K562 (cell line): ENCODE measurements at regions not wholly inside any gene's neighbourhood (a gene's known extent, or its start where the extent isn't known, plus 50 kb on each side); places are given as distances from the start of the nearest gene placed in this dataset.

ENCODE experiments used
- BDP1 ChIP-seq: IDR thresholded peaks from 3 replicates; pipeline ENCODE4 v1.6.1; 2011; ENCODE audit not compliant: insufficient read length, insufficient read depth
- CAMTA2 ChIP-seq: fragments of 250-450 bp; sonication (Bioruptor Pico); conservative IDR thresholded peaks from 2 replicates; pipeline ENCODE4 v1.5.1; 2022
- CEBPG ChIP-seq, 3 experiments: fragments of 200-800 bp in 1 of 3; sonication (Bioruptor generic) in 1 of 3; sonication (generic) in 1 of 3; formaldehyde crosslinking in 1 of 3; IDR thresholded peaks in 2 of 3; conservative IDR thresholded peaks in 1 of 3; 2 replicates each; pipeline versions ENCODE4 v1.6.1 to v1.8.0; 2016 to 2022; ENCODE audit warnings: missing compliant biosample characterization in 2 of 3, missing genetic modification characterization in 2 of 3, mild to moderate bottlenecking in 1 of 3, missing genetic modification reagents in 1 of 3
- CHCHD3 ChIP-seq: fragments of 250-450 bp; sonication (Bioruptor Pico); IDR thresholded peaks from 2 replicates; pipeline ENCODE4 v2.1.2; 2022; ENCODE audit warnings: mild to moderate bottlenecking
- DACH1 ChIP-seq: fragments of 450-650 bp; IDR thresholded peaks from 2 replicates; pipeline ENCODE4 v1.6.1; 2018; ENCODE audit not compliant: partially characterized antibody
- DIDO1 ChIP-seq: fragments of 450-650 bp; IDR thresholded peaks from 2 replicates; pipeline ENCODE4 v1.6.1; 2016; ENCODE audit warnings: low read depth, missing biosample characterization, missing genetic modification characterization
- DLX4 ChIP-seq: fragments of 250-450 bp; sonication (Bioruptor Pico); IDR thresholded peaks from 2 replicates; pipeline ENCODE4 v1.6.1; 2021; ENCODE audit warnings: mild to moderate bottlenecking
- HDAC1 ChIP-seq, 2 experiments: fragments of 450-650 bp; IDR thresholded peaks; 2 replicates each; pipeline ENCODE4 v1.6.1; 2016 to 2017; ENCODE audit warnings: inconsistent platforms in 1 of 2, mild to moderate bottlenecking in 1 of 2, moderate library complexity in 1 of 2
- LCOR ChIP-seq: sonication (generic); formaldehyde crosslinking; IDR thresholded peaks from 2 replicates; pipeline ENCODE4 v1.8.0; 2022; ENCODE audit warnings: mild to moderate bottlenecking, missing genetic modification reagents
- MAFG ChIP-seq: fragments of 450-650 bp; conservative IDR thresholded peaks from 2 replicates; pipeline ENCODE4 v1.6.1; 2016; ENCODE audit warnings: missing genetic modification characterization, missing compliant biosample characterization
- MECOM ChIP-seq: fragments of 250-450 bp; sonication (Bioruptor Pico); IDR thresholded peaks from 2 replicates; pipeline ENCODE4 v1.8.0; 2022; ENCODE audit warnings: inconsistent platforms
- NBN ChIP-seq: fragments of 450-650 bp; IDR thresholded peaks from 2 replicates; pipeline ENCODE4 v1.6.1; 2016; ENCODE audit warnings: low read depth, mild to moderate bottlenecking
- NCOA6 ChIP-seq: fragments of 450-650 bp; IDR thresholded peaks from 2 replicates; pipeline ENCODE4 v1.6.1; 2017; ENCODE audit warnings: mild to moderate bottlenecking
- NR2C1 ChIP-seq, 2 experiments: fragments of 450-650 bp; IDR thresholded peaks; 2 replicates each; pipeline ENCODE4 v1.6.1; 2017; ENCODE audit warnings: mild to moderate bottlenecking in 2 of 2, antibody characterized with exemption in 1 of 2, inconsistent platforms in 1 of 2, missing compliant biosample characterization in 1 of 2, missing genetic modification characterization in 1 of 2
- RBFOX2 ChIP-seq: fragments of 200-400 bp; formaldehyde crosslinking; IDR thresholded peaks from 2 replicates; pipeline ENCODE4 v1.6.1; 2017; ENCODE audit warnings: low read depth, mild to moderate bottlenecking, low read length, moderate library complexity
- THAP7 ChIP-seq: fragments of 250-450 bp; sonication (Bioruptor Pico); IDR thresholded peaks from 2 replicates; pipeline ENCODE4 v1.5.0; 2021
- THRAP3 ChIP-seq: fragments of 450-650 bp; IDR thresholded peaks from 2 replicates; pipeline ENCODE4 v1.6.1; 2016; ENCODE audit warnings: mild to moderate bottlenecking, inconsistent platforms, borderline replicate concordance
- ZNF133 ChIP-seq: fragments of 250-450 bp; sonication (Bioruptor Pico); IDR thresholded peaks from 2 replicates; pipeline ENCODE4 v1.4.0; 2020; ENCODE audit warnings: mild to moderate bottlenecking
- TF ChIP-seq, protein P1 (sequence below), 2 experiments: IDR thresholded peaks; 2 replicates each; pipeline ENCODE4 v1.6.1; 2011; ENCODE audit warnings: borderline replicate concordance in 1 of 2, control low read depth in 1 of 2, low read depth in 1 of 2, low read length in 1 of 2, mild to moderate bottlenecking in 1 of 2, mixed read lengths in 1 of 2, moderate library complexity in 1 of 2; ENCODE audit not compliant: insufficient read depth in 1 of 2, insufficient read length in 1 of 2, poor library complexity in 1 of 2, severe bottlenecking in 1 of 2; ENCODE audit errors: extremely low read depth in 1 of 2
- TF ChIP-seq, protein P2 (sequence below): fragments of 450-650 bp; formaldehyde crosslinking; conservative IDR thresholded peaks from 2 replicates; pipeline ENCODE4 v1.4.0; 2022; ENCODE audit warnings: mild to moderate bottlenecking, missing genetic modification characterization
- TF ChIP-seq, protein P3 (sequence below): sonication (generic); formaldehyde crosslinking; IDR thresholded peaks from 2 replicates; pipeline ENCODE4 v1.8.0; 2023; ENCODE audit warnings: mild to moderate bottlenecking, missing genetic modification reagents

DNA sequence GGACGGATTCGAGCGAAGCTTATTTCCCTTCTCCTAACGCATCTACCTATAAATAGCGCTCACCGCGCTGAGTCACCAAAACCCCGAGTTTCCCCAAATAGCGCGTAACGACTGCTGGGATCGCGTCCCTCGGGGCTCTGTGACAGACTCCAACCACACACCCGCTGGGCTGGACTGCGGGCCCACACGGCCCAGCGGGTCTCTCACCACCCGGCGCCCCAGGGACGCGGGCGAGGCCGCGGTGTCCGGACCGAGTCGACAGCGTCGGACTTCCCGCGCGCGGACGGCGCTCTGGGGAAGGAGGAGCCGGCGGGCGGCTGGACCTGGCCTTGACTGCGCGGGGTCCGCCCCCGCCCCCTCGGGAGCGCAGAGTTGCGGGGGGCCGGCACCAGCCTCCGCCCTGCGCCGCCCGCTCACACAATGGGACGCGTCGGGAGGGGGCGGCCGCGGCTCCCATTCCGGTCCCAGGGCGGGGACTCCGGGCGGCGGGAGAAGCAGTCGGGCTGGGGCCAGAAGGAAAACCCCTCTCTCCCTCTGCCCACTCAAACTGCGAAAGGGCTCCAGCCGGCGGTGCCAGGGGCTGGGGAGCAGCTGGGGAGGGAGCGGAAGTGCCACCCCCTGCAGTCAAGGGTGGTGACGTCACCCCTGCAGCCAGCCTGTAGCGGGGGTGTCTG is 108.8 kb downstream of the KCNRG start (continued):
- peak; percentile 29 for TF ChIP-seq DACH1
- no peak for TF ChIP-seq CAMTA2
- TF ChIP-seq, protein P1, sequence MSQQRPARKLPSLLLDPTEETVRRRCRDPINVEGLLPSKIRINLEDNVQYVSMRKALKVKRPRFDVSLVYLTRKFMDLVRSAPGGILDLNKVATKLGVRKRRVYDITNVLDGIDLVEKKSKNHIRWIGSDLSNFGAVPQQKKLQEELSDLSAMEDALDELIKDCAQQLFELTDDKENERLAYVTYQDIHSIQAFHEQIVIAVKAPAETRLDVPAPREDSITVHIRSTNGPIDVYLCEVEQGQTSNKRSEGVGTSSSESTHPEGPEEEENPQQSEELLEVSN (IDR thresholded peaks at IDR 0.05; ENCODE audit: borderline replicate concordance in 1 of 2, extremely low read depth in 1 of 2, insufficient read depth in 1 of 2, insufficient read length in 1 of 2, low read depth in 1 of 2, low read length in 1 of 2, poor library complexity in 1 of 2, severe bottlenecking in 1 of 2) = peak; percentile 48 to 81
- 0 out of 2 replicates have a peak, but pooled peaks have one; percentile 64 for TF ChIP-seq LCOR (CRISPR knock-in tag)
- TF ChIP-seq THAP7 = 0 out of 2 replicates have a peak, but pooled peaks have one; percentile 44
- TF ChIP-seq NBN = no peak
- 0 out of 2 replicates have a peak, but pooled peaks have one; percentile 10 for TF ChIP-seq MAFG (tag)
- no peak for TF ChIP-seq MECOM (CRISPR knock-in tag)
- TF ChIP-seq, protein P2, sequence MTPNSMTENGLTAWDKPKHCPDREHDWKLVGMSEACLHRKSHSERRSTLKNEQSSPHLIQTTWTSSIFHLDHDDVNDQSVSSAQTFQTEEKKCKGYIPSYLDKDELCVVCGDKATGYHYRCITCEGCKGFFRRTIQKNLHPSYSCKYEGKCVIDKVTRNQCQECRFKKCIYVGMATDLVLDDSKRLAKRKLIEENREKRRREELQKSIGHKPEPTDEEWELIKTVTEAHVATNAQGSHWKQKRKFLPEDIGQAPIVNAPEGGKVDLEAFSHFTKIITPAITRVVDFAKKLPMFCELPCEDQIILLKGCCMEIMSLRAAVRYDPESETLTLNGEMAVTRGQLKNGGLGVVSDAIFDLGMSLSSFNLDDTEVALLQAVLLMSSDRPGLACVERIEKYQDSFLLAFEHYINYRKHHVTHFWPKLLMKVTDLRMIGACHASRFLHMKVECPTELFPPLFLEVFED (CRISPR knock-in tag) = no peak
- TF ChIP-seq CEBPG (CRISPR knock-in tag; IDR thresholded peaks at IDR 0.05) = no peak
- no peak for TF ChIP-seq CEBPG (tag; conservative IDR thresholded peaks at IDR 0.05 in 1 of 2, IDR thresholded peaks at IDR 0.05 in 1 of 2)
- no peak for TF ChIP-seq BDP1
- TF ChIP-seq RBFOX2 = peak; percentile 91
- TF ChIP-seq, protein P3, sequence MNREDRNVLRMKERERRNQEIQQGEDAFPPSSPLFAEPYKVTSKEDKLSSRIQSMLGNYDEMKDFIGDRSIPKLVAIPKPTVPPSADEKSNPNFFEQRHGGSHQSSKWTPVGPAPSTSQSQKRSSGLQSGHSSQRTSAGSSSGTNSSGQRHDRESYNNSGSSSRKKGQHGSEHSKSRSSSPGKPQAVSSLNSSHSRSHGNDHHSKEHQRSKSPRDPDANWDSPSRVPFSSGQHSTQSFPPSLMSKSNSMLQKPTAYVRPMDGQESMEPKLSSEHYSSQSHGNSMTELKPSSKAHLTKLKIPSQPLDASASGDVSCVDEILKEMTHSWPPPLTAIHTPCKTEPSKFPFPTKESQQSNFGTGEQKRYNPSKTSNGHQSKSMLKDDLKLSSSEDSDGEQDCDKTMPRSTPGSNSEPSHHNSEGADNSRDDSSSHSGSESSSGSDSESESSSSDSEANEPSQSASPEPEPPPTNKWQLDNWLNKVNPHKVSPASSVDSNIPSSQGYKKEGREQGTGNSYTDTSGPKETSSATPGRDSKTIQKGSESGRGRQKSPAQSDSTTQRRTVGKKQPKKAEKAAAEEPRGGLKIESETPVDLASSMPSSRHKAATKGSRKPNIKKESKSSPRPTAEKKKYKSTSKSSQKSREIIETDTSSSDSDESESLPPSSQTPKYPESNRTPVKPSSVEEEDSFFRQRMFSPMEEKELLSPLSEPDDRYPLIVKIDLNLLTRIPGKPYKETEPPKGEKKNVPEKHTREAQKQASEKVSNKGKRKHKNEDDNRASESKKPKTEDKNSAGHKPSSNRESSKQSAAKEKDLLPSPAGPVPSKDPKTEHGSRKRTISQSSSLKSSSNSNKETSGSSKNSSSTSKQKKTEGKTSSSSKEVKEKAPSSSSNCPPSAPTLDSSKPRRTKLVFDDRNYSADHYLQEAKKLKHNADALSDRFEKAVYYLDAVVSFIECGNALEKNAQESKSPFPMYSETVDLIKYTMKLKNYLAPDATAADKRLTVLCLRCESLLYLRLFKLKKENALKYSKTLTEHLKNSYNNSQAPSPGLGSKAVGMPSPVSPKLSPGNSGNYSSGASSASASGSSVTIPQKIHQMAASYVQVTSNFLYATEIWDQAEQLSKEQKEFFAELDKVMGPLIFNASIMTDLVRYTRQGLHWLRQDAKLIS = no peak; the same call in 1 of the 2 replicates
- no peak for TF ChIP-seq DIDO1
- TF ChIP-seq DLX4 (CRISPR knock-in tag) = no peak
- TF ChIP-seq CHCHD3 (CRISPR knock-in tag) = no peak
- TF ChIP-seq ZNF133 (CRISPR knock-in tag) = no peak
- no peak for TF ChIP-seq NR2C1 (IDR thresholded peaks at IDR 0.05)
- TF ChIP-seq NR2C1 (tag; IDR thresholded peaks at IDR 0.05) = no peak
- peak in 1 of 2 experiments; percentile 1; a peak in 2 of 4 replicates for TF ChIP-seq HDAC1 (IDR thresholded peaks at IDR 0.05)
- no peak for TF ChIP-seq NCOA6
- TF ChIP-seq THRAP3 = no peak
